ENCODE measurements at regions not wholly inside any gene's neighbourhood (a gene's known extent, or its start where the extent isn't known, plus 50 kb on each side); places are given as distances from the start of the nearest gene placed in this dataset.
"Not testable (repeated sequence)": the region's sequence is repeated elsewhere in the genome, so short reads cannot be mapped to it uniquely, and the experiment has no call there.

DNA sequence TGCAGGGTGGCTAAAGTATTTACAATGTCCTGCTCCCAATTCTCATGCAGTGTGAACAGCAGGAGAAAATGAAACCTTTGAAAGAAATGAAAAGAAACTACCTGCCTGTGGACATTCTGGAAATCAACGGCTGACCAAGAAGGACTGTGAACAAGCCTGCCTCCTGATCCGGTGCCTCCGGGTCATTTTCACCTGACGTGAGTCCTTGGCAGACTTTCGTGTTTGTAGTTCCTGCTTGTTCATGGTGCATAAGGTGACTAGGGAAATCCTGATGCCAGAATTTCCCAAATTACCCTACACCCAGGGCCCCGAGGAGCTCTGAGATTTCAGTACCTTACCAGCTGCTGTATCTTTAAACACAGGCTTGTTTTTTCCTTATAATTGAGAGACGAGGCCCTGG is 317.5 kb downstream of the TLE1 start:
- DNase-seq (ENCODE audit: low read depth in 4 of 4, low spot score in 3 of 4) = no peak

DNA sequence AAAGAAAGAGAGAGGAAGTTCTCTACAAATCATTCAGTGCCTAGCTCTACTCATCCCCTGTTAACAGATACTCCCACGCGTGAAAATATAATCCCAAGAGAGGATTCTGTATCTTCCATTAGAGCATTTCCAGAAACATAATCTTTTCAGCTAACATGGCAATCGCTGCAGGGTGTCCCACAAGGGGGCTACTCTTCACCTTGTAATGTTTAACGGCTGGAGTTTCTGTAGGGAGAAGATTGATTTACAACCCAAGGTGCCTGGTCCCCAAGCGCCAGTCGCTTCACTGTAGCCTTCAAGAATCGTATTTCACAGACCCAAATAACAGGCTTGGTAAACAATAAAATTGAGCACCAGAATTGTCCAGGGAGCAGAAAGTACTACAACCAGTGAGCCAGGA is 318.7 kb downstream of the TLE1 start:
- DNase-seq (ENCODE audit: low read depth in 4 of 4, low spot score in 3 of 4) = no peak

DNA sequence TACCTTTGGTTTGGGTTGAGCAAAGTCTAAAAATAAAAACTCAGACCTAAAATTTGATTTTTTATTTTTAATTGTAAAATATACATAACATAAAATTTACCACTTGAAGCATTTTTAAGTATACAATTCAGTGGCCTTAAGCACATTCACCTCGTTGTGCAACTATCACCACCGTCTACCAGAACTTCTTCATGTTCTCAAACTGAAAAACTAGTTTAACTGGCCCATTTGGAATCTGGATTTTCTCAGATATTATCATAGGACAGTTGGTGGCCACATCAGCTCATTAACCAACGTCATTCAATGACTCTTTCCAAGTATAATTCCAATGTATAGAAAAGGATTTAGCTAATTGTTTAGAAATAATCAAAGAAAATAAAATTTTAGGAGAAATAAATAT is 319.3 kb downstream of the TLE1 start:
- DNase-seq (ENCODE audit: low read depth in 4 of 4, low spot score in 3 of 4) = no peak

DNA sequence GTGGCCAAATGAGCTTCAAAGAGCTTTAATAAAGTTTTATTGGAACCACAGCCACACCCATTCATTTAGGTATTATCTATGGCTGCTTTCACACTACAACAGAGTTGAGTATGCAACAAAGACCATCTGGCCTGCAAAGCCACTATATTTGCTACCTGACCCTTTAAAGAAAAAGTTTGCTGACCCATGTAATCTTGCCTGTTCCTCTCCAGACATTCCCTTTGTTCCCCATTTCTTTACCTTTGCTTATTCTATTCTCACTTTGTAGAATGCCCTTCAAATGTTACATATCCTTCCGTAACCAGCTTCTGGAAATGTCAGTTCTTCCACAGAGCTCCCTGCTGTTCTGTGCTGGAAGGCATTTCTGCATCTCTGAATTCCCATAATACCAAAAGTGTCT is 320.2 kb downstream of the TLE1 start:
- no peak for DNase-seq (ENCODE audit: low read depth in 4 of 4, low spot score in 3 of 4)

DNA sequence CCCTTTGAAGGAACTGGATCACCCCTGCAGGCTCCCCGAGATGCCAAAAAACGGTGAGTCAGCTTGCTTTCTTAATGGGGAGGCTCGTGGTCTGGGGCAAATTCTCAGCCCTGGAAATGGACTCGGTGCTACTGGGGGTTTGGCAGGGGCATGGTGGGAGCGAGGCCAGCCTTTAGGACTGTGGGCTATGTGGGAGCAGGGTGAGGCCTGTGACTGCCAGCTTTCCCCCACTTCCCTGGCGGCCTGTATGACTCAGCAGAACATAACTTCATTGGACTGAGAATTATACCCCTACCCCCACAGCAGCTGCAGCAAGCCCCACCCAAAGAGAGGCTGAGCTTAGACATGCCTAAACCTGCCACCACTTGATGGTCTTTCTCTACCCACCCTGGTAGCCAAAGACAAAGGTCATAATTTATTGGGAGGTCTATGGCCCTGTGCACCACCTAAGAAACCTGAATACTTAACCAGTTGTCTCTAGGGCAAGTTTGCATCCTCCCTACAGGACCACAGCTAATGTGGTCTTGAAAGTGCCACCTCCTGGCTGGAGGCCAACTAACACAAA is 325.3 kb downstream of the TLE1 start:
- DNase-seq (ENCODE audit: low read depth in 4 of 4, low spot score in 3 of 4) = no peak

DNA sequence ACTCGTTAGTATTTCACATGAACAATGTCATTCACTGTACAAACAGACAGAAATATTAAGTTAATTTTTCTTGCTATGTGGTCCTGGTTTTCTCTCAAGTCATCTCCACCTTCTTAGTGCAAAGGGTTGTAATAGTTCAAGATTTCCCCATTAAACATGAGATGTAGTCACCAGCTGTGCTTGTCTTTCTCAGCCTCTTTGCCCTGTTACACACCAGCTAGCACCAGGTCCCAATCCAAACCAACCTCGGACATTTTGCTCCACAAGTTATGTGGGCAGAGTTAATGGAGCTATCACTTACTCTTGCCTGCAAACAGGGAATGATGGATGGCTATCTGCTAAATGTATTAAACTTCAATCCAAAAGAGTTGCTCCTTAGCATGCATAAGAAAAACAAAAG is 328.1 kb downstream of the TLE1 start:
- DNase-seq (ENCODE audit: low read depth in 4 of 4, low spot score in 3 of 4) = no peak

DNA sequence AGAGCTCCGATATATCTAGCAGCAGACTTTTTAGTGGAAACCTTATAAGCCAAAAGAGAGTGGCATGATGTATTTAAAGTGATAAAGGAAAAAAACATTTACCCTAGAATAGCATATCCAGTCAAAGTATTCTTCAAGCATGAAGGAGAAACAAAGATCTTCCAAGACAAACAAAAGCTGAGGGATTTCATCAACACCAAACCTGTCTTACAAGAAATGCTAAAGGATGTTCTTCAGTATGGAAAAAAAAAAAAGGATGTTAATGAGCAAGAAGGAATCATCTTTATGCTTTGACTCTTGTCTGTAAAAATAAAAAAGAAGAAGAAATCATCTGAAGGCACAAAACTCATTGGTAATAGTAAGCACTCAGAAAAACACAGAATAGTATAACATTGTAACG is 338.2 kb downstream of the TLE1 start:
- DNase-seq (ENCODE audit: low read depth in 4 of 4, low spot score in 3 of 4) = no peak

DNA sequence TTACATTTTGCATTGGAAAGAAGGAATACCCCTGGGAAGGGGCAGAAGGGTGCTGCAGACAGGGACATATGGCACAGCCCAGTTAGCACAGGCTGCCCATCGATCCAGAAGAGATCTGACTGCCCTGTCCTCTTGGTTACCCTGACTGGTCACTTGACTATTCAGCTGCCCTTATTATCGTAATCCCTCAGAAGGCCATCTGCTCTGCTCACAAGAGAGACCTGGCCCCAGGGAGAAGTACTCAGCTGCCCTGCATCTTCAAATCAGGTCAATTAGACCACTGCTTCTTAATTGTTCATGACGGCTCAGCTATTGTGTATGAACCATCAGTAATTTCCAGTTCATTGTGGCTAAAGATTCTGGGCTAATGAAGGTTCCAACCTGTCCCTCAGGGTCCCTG is 345.0 kb downstream of the TLE1 start:
- no peak for DNase-seq (ENCODE audit: low read depth in 4 of 4, low spot score in 3 of 4)

DNA sequence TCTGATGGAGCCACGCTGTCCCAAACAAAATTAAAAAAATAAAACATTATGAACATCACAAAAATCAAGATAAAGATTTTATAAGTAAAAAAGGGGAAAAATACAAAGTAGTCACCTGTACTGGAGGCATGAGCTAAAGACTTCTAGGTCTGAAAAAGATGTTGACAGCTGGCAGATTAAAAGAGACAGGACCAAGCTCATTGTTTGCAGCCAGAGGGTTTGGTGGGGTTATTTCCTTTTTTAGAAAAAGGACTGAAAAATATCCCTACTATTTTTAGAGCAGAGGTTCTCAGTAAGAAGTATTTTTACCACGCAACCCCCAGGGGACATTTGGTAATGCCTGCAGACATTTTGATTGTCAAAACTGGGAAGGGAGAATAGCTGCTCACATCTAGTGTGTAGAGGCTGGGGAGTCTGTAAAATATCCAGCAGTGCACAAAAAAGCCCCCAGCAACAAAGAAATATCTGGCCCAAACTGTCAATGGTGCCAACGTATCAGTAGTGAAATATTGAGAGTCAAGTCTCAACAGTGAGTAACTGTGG is 353.4 kb downstream of the TLE1 start:
- DNase-seq (ENCODE audit: low read depth in 4 of 4, low spot score in 3 of 4) = no peak

DNA sequence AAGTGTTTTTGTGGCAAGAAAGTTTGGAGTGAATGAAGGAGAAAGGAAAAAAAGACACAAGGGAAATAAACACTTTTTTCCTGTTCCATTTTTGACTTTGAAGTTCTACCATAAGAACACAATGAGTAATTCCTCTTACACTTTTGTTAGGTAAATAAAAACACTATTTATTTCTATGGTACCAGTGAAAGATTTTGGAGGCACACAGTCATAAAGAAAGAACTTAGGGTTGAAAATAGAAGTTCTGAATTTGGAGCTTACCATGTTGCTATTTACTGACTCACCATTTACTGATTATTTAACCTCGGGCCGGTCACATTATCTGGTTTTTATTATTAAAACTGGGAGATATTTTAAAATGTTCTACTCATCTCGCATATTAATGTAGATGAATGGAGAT is 367.8 kb downstream of the TLE1 start:
- DNase-seq (ENCODE audit: low read depth in 4 of 4, low spot score in 3 of 4) = no peak

DNA sequence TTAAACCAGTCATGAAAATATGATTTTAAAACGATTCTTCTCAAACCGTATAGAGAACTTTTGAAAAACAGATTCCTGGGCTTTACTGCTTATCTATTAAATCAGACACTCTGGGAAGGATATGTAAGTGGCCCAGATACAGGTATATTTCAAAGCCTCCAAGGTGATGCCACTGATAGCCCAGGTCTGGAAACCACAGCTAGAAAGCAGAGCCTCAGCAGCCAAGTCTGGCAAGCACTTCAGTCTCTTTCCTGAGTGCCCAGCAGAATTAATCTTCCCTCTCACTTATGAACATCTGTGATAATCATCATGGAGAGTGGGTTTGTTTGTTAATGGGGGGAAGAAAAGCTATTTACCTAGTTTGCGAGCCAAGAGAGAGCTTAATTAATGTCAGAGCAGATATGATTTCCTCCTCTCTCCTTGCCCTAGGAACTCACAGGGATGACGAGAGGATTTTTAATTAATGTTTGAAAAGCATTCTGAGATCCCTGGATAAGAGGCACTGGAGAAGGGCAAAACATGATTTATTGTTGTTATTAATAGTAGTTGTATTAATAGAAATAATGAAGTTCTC is 368.4 kb downstream of the TLE1 start:
- DNase-seq (ENCODE audit: low read depth in 4 of 4, low spot score in 3 of 4) = no peak

DNA sequence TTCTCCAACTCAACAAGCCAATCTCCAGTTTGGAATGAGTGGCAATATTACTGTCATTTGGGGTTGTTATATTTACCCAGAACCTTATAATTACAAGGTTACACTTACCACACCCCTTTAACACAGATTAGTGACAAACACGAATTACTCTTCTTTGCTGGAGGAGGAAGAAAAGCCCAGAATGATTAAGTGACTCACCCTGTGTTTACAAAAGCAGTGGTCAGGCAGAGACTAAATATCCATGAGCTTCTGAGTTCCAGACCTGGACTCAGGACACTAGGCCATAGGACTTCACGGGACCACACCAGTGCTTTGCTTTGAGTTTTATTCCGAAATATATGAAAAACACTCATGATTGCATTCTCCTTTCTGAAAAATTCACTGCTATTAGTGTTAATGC is 370.8 kb downstream of the TLE1 start:
- no peak for DNase-seq (ENCODE audit: low read depth in 4 of 4, low spot score in 3 of 4)

DNA sequence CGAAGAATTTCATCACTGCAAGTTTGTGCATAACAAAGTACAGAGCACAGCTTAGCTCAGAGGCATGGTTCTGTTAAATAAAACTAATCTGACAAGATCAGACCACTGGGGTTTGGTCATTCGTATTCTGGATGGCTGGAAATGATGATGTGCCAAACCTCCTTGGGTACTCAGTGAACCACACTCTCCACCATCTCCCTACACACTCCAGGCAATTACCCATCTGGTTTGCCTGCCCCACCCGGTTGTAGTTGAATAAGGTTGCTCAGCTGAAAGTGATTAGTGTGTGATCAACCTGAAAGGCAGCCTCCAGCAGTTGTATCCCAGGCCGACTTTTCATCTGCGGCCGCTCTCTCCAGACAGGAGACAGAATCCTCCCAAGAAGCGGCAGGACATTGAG is 371.4 kb downstream of the TLE1 start:
- no peak for DNase-seq (ENCODE audit: low read depth in 4 of 4, low spot score in 3 of 4)

DNA sequence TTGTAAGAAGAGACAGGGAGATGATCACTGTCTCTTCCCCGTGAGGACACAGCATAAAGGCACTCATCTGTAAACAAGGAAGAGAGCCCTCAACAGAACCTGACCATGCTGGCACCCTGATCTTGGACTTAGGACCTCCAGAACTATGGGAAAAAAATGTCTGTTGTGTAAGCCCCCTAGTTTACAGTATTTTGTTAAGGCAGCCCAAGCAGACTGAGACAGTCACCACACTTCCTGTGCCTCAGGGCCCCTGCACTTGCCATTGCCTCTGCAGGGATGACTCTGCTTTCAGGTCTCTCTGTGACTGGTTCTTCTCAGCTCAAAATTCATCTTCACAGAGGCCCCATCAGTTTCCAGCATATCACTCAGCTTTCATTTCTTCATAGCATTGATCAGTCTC is 372.1 kb downstream of the TLE1 start:
- DNase-seq (ENCODE audit: low read depth in 4 of 4, low spot score in 3 of 4) = no peak

DNA sequence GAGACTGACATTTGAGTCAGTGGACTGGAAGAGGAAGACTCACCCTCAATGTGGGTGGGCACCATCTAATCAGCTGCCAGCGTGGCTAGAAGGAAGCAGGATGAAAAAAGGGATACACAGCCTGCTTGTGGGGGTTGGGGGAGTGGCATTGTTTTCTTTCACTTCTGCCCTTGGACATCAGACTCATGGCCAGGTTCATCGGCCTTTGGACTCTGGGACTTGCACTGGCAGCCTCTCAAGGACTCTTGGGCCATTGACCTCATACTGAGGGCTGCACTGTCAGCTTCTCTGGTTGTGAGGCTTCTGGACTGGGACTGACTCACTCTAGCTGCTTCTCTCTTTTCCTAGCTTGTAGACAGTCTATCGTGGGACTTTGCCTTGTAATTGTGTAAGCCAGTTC is 374.9 kb downstream of the TLE1 start:
- no peak for DNase-seq (ENCODE audit: low read depth in 4 of 4, low spot score in 3 of 4)

DNA sequence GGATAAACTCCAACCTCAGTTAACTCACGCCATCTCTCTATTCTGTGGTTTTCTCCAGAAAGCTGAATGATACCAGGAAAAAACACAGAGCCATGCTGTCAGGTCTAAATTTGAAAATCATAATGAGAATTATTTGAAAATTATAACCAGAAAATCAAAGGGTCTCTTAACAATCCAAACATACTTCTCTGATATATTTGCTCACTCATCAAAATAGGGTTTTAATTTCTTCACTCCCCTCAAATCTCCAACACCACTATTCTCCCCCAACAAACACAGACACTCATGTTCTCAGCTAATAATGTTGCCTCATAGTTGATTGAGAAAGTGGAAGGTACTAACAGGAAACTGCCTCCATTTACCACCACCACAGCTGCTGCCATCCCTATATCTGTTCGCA is 375.5 kb downstream of the TLE1 start:
- DNase-seq (ENCODE audit: low read depth in 4 of 4, low spot score in 3 of 4) = no peak

DNA sequence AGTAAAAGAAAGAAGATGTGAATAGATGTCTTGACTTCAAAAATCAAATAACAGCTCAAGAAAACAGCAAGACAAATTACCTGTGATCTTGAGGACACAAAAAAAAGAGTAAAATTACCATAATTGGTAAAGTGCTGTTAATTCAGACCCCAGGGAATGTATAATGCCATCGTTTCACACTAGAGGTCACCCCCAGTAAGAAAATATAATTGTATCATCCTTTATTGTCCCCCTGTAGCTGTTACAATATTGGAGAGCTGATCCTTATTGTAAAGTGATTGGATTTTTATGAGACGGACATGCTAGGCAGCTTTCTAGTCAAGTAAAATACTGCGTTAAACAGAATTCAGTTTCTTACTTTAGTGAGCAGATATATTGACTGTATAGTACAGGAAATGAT is 377.0 kb downstream of the TLE1 start:
- DNase-seq (ENCODE audit: low read depth in 4 of 4, low spot score in 3 of 4) = no peak

DNA sequence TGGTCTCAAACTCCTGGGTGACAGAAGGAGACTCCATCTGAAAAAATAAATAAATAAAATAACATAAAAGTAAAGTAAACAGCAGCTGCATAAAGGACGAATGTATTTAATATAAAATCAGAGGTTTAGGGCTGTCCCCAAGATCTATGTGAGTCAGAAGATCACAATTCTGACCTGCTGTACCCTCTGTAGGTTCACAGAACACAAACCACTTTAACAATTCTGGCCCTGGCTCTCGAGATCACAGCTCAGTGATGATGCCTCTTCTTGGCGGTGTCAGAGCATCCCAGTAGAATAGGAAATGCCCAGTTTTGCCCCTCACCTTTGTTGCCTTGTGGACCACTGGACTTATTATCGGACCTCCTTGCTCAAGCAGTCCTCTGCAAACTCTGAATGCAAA is 380.9 kb downstream of the TLE1 start:
- DNase-seq (ENCODE audit: low read depth in 4 of 4, low spot score in 3 of 4) = no peak

DNA sequence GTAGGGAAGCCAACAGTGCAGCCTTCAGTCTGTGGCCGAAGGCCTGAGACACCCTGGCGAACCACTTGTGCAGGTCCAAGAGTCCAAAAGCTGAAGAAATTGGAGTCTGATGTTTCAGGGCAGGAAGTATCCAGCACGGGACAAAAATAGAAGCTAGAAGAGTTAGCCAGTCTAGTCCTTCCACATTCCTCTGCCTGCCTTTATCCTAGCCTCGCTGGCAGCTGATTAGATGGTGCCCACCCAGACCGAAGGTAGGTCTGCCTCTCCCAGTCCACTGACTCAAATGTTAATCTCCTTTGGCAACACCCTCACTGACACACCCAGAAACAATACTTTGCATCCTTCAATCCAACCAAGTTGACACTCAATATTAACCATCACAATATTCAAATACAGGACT is 381.6 kb downstream of the TLE1 start:
- not testable (repeated sequence) for DNase-seq (ENCODE audit: low read depth in 4 of 4, low spot score in 3 of 4)

DNA sequence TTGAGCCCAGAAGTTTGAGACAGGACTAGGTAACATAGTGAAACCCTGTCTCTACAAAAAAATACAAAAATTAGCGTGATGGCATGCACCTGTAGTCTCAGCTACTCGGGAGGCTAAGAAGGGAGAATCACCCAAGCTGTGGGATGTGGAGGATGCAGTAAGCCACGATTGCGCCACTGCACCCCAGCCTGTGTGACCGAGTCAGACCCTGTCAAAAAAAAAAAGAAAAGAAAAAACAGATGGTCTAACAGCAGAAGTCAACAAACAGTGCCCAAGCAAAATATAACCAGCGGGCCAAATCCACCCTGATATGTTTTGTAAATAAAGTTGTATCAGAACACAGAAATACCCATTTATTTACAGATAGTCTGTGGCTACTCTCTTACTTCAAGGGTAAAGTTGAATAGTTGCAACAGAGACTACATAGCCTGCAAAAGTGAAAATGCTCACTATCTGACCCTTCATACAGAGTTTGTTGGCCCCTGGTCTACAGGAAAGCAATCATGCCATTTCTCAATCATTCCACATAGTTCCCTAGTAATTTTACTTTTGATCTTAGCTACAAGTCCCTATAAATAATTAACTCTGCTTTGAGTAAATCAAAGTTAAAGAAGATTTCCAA is 383.7 kb downstream of the TLE1 start:
- no peak for DNase-seq (ENCODE audit: low read depth in 4 of 4, low spot score in 3 of 4)

DNA sequence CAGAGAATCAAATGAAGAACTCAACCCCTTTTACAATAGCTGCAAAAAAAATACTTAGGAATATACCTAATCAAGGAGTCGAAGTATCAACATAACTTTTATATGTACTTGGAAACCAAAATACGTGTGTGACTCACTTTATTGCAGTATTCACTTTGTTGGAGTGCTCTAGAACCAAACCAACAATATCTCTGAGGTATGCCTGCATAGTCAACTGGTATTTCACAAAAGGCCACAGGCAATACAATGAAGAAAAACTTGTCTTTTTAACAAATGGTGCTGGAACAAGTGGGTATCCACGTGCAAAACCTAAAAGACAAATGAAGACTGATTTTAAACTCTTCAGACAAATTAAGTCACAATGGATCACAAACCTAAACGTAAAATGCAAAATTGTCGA is 385.7 kb downstream of the TLE1 start:
- no peak for DNase-seq (ENCODE audit: low read depth in 4 of 4, low spot score in 3 of 4)

DNA sequence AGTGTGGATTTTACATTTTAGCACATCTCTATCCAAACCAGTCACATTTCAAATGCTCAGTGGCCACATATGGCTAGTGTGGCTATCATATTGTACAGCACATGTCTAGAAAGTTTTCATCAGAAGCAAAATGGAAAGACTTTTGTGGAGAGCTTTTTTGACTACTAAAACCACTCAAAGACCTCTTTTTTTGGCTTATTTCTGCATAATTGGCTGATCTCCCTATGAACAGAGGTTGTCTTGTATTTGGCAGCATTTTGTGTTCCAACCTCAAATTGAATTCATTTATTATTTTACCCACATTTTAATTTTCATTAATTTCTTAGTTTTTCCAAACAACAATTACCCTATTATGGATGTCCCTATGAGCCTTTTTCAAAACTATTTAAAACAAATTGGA is 395.7 kb downstream of the TLE1 start:
- DNase-seq (ENCODE audit: low read depth in 4 of 4, low spot score in 3 of 4) = no peak
